KMS-11 (cell line): ENCODE measurements at regions not wholly inside any gene's neighbourhood (a gene's known extent, or its start where the extent isn't known, plus 50 kb on each side); places are given as distances from the start of the nearest gene placed in this dataset.

Source experiments
- H2AFZ ChIP-seq: fragments of 200-600 bp; sonication (generic); 2 replicates; pipeline ENCODE4 v1.6.1; 2016; ENCODE audit warnings: antibody characterized with exemption, mixed run types, low read depth
- H3K27ac ChIP-seq: fragments of 200-600 bp; sonication (generic); 2 replicates; pipeline ENCODE4 v1.6.1; 2016; ENCODE audit warnings: mild to moderate bottlenecking, mixed run types
- H3K27me3 ChIP-seq: fragments of 200-600 bp; sonication (generic); 2 replicates; pipeline ENCODE4 v1.6.1; 2017; ENCODE audit warnings: mild to moderate bottlenecking, low read depth, mixed run types, moderate library complexity; ENCODE audit not compliant: insufficient read depth
- H3K36me3 ChIP-seq: fragments of 200-600 bp; sonication (generic); 2 replicates; pipeline ENCODE4 v1.6.1; 2017; ENCODE audit warnings: mild to moderate bottlenecking, mixed run types; ENCODE audit not compliant: insufficient read depth
- H3K4me1 ChIP-seq: fragments of 200-600 bp; sonication (generic); 2 replicates; pipeline ENCODE4 v1.6.1; 2016; ENCODE audit warnings: mild to moderate bottlenecking, low read depth, mixed run types; ENCODE audit not compliant: poor library complexity, severe bottlenecking
- H3K4me2 ChIP-seq: fragments of 200-600 bp; sonication (generic); 2 replicates; pipeline ENCODE4 v1.7.0; 2016; ENCODE audit warnings: mild to moderate bottlenecking, mixed run types
- H3K4me3 ChIP-seq: fragments of 200-600 bp; sonication (generic); IDR thresholded peaks from 2 replicates; pipeline ENCODE4 v1.6.1; 2017; ENCODE audit warnings: low read depth, low read length, mixed read lengths; ENCODE audit not compliant: insufficient read depth
- H3K79me2 ChIP-seq: fragments of 200-600 bp; sonication (generic); 2 replicates; pipeline ENCODE4 v1.6.1; 2016; ENCODE audit warnings: low read depth, mixed run types; ENCODE audit not compliant: insufficient read depth
- H3K9ac ChIP-seq: fragments of 200-600 bp; sonication (generic); 2 replicates; pipeline ENCODE4 v1.6.1; 2016; ENCODE audit warnings: mild to moderate bottlenecking, mixed run types
- H4K20me1 ChIP-seq: fragments of 200-600 bp; sonication (generic); 2 replicates; pipeline ENCODE4 v1.6.1; 2016; ENCODE audit warnings: mild to moderate bottlenecking, mixed run types; ENCODE audit not compliant: insufficient read depth
- CTCF ChIP-seq: fragments of 200-600 bp; sonication (generic); conservative IDR thresholded peaks from 2 replicates; pipeline ENCODE4 v1.6.1; 2017; ENCODE audit warnings: low read depth, mild to moderate bottlenecking, antibody characterized with exemption, low read length, moderate library complexity, mixed read lengths

DNA sequence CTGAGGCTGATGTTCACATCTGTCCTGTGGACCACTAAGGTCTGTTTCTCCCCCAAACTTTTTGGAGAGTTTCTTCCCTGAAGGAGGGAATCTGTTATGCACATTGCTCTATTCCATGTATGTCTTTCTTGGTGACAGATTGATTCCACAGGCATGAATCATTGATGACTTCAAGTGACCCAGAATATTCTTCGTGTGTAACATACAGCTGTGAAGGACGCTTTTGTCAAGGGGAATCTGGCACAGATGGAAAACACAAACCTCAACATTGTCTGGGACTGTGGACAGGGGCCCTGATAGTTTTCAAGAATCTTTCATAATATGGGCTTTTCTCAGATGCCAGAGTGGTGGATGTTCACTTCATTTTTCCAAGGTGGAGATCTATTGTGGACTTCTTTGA, 223.1 kb upstream of the MAF start:
- no peak for TF ChIP-seq CTCF
- Histone ChIP-seq H4K20me1 (no peaks in the 10 kb centered on the region), H3K4me2 (no peak overlapping the region), H3K27me3 (no peaks in the 10 kb centered on the region), H3K36me3 (no peaks in the 10 kb centered on the region), H3K79me2 (no peaks in the 10 kb centered on the region), H3K27ac (no peak overlapping the region), H3K4me3 (no peak overlapping the region), H3K4me1 (no peaks in the 10 kb centered on the region), H3K9ac (no peak overlapping the region), H2AFZ (no peak overlapping the region)

DNA sequence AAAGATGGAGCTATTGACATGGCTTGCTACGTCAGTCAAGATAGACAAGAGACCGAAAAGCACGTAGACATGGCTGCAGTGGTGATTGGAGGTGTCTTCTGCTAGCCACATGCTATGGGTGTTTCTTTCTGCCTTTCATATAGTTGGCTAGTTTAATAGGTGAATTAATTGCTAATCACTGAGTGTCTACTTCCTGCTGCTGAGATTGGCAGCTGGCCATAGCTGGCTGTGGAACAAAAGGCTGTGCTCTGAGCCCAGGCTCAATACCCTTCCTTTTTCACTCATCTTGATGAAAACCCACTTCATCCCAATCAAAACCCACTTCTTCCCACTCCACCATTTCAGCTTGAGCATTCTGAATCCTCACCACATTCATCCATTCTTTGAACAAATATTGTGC, 221.4 kb upstream of the MAF start:
- H3K79me2 ChIP-seq = no peaks in the 10 kb centered on the region
- no peaks in the 10 kb centered on the region for H3K4me1 ChIP-seq
- no peak overlapping the region for H3K4me3 ChIP-seq
- H3K36me3 ChIP-seq = no peaks in the 10 kb centered on the region
- H2AFZ ChIP-seq = no peak overlapping the region
- no peak overlapping the region for H3K4me2 ChIP-seq
- H3K27me3 ChIP-seq = no peaks in the 10 kb centered on the region
- no peak for TF ChIP-seq CTCF
- H3K27ac ChIP-seq = no peak overlapping the region
- no peak overlapping the region for H3K9ac ChIP-seq
- no peaks in the 10 kb centered on the region for H4K20me1 ChIP-seq

GRCh38 chr16:79816081-79816497, 215.6 kb upstream of the MAF start:
- Histone ChIP-seq H3K4me3 (no peak overlapping the region), H4K20me1 (no peaks in the 10 kb centered on the region), H3K27ac (no peak overlapping the region), H2AFZ (no peak overlapping the region), H3K27me3 (no peaks in the 10 kb centered on the region), H3K36me3 (no peaks in the 10 kb centered on the region), H3K79me2 (no peaks in the 10 kb centered on the region), H3K9ac (no peak overlapping the region), H3K4me2 (no peak overlapping the region), H3K4me1 (no peaks in the 10 kb centered on the region)
- no peak for TF ChIP-seq CTCF

DNA sequence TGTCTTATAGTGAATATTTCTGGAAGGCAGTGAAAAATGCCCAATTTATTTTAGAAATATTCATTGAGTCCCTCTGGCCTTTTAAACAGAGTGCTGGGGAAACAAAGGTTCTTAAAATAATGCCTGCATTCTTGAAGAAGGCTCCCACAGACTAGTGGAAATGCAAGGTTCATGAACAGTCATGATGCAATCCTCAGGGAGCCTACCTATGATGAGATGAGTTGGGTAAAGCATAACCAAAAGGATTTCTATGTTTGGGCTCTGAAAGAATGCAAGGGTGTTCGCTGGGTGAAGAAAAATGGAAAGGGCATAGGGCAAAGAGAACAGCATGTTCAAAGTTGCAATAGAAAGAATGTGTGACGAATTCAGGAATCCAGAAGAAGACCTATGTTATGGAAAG, 214.5 kb upstream of the MAF start:
- no peaks in the 10 kb centered on the region for H3K4me1 ChIP-seq
- no peaks in the 10 kb centered on the region for H3K36me3 ChIP-seq
- TF ChIP-seq CTCF = no peak
- H3K27ac ChIP-seq = no peak overlapping the region
- H2AFZ ChIP-seq = no peak overlapping the region
- H3K27me3 ChIP-seq = no peaks in the 10 kb centered on the region
- no peak overlapping the region for H3K9ac ChIP-seq
- H3K4me3 ChIP-seq = no peak overlapping the region
- no peaks in the 10 kb centered on the region for H3K79me2 ChIP-seq
- no peak overlapping the region for H3K4me2 ChIP-seq
- H4K20me1 ChIP-seq = no peaks in the 10 kb centered on the region

- H2AFZ ChIP-seq = no peak overlapping the region
- H3K27me3 ChIP-seq = no peaks in the 10 kb centered on the region
- H3K36me3 ChIP-seq = no peaks in the 10 kb centered on the region
- H3K79me2 ChIP-seq = no peaks in the 10 kb centered on the region
- H3K9ac ChIP-seq = no peak overlapping the region
- no peaks in the 10 kb centered on the region for H3K4me1 ChIP-seq
- H4K20me1 ChIP-seq = no peaks in the 10 kb centered on the region
- no peak overlapping the region for H3K4me2 ChIP-seq
- TF ChIP-seq CTCF = no peak
- H3K27ac ChIP-seq = no peak overlapping the region
- no peak overlapping the region for H3K4me3 ChIP-seq
Measured at GRCh38 chr16:79814124-79814523, 213.6 kb upstream of the MAF start.
